Activated naive CD4-positive, alpha-beta T cell treated with Interleukin-2 at 50 U/mL for 16 hours (primary cell): ENCODE measurements at regions not wholly inside any gene's neighbourhood (a gene's known extent, or its start where the extent isn't known, plus 50 kb on each side); places are given as distances from the start of the nearest gene placed in this dataset.
"Not testable (repeated sequence)": the region's sequence is repeated elsewhere in the genome, so short reads cannot be mapped to it uniquely, and the experiment has no call there.

Experiments used
- DNase-seq: peaks from one replicate; pipeline ENCODE4 v3.0.0-alpha.2; 2020

GRCh38 chr3:135560847-135561246, 404.7 kb upstream of the PPP2R3A start:
- no peak for DNase-seq

GRCh38 chr3:135564696-135565095, 400.8 kb upstream of the PPP2R3A start:
- no peak for DNase-seq

GRCh38 chr3:135565546-135565945, 400.0 kb upstream of the PPP2R3A start:
- DNase-seq: no peak

- DNase-seq: no peak
Measured at GRCh38 chr3:135567223-135567622, 398.3 kb upstream of the PPP2R3A start.

GRCh38 chr3:135576751-135577150, 388.8 kb upstream of the PPP2R3A start:
- DNase-seq: no peak

GRCh38 chr3:135581806-135582205, 383.7 kb upstream of the PPP2R3A start:
- no peak for DNase-seq

GRCh38 chr3:135582800-135583199, 382.7 kb upstream of the PPP2R3A start:
- DNase-seq: no peak

- DNase-seq: no peak
Measured at GRCh38 chr3:135596563-135596962, 369.0 kb upstream of the PPP2R3A start.

GRCh38 chr3:135597855-135598254, 367.7 kb upstream of the PPP2R3A start:
- DNase-seq: no peak

- DNase-seq: no peak
Measured at GRCh38 chr3:135598597-135598996, 366.9 kb upstream of the PPP2R3A start.

GRCh38 chr3:135604512-135604911, 361.0 kb upstream of the PPP2R3A start:
- DNase-seq: not testable (repeated sequence)

GRCh38 chr3:135618123-135618522, 347.4 kb upstream of the PPP2R3A start:
- DNase-seq: no peak

- DNase-seq: no peak
Measured at GRCh38 chr3:135621184-135621920, 344.2 kb upstream of the PPP2R3A start.

- DNase-seq: no peak
Measured at GRCh38 chr3:135622215-135622614, 343.3 kb upstream of the PPP2R3A start.

GRCh38 chr3:135622656-135623055, 342.9 kb upstream of the PPP2R3A start:
- no peak for DNase-seq

GRCh38 chr3:135623558-135623957, 342.0 kb upstream of the PPP2R3A start:
- DNase-seq: no peak

- DNase-seq: no peak
Measured at GRCh38 chr3:135627057-135627456, 338.5 kb upstream of the PPP2R3A start.

GRCh38 chr3:135629701-135630408, 335.7 kb upstream of the PPP2R3A start:
- no peak for DNase-seq

GRCh38 chr3:135632556-135633065, 332.9 kb upstream of the PPP2R3A start:
- no peak for DNase-seq

- DNase-seq: no peak
Measured at GRCh38 chr3:135633078-135633477, 332.4 kb upstream of the PPP2R3A start.

- no peak for DNase-seq
Measured at GRCh38 chr3:135636596-135636995, 328.9 kb upstream of the PPP2R3A start.

- DNase-seq: no peak
Measured at GRCh38 chr3:135637013-135637412, 328.5 kb upstream of the PPP2R3A start.

GRCh38 chr3:135641761-135642160, 323.8 kb upstream of the PPP2R3A start:
- DNase-seq: no peak

GRCh38 chr3:135645541-135645940, 320.0 kb upstream of the PPP2R3A start:
- DNase-seq: no peak
